Fibroblast of the conjunctiva (primary cell): ENCODE measurements at regions not wholly inside any gene's neighbourhood (a gene's known extent, or its start where the extent isn't known, plus 50 kb on each side); places are given as distances from the start of the nearest gene placed in this dataset.
"Not testable (repeated sequence)": the region's sequence is repeated elsewhere in the genome, so short reads cannot be mapped to it uniquely, and the experiment has no call there.

ENCODE experiments used
- DNase-seq: peaks from one replicate; pipeline ENCODE4 v3.0.0-alpha.2; 2010; ENCODE audit warnings: low read depth

DNA sequence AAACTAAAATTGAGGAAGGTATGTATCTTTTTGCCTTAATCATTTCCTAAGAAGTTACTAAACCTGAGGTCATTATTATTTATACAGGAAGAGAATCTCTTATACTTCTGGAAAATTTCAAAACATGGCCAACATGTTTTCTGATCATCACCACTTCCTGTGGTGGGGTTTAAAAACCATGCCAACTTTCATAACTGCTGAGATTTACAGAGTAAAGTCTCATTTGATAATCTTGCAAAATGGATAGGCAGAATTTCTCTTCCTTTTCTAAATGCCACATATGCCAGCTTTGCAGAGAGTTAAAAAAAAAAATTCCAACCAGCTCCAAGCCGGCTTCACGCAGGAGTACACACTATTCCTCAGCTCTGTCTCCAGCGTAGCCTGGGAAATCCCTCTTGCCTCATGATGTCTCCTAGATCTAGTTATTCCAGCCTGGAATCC lies 124.3 kb upstream of the SPRED1 start:
- DNase-seq = no peak

DNA sequence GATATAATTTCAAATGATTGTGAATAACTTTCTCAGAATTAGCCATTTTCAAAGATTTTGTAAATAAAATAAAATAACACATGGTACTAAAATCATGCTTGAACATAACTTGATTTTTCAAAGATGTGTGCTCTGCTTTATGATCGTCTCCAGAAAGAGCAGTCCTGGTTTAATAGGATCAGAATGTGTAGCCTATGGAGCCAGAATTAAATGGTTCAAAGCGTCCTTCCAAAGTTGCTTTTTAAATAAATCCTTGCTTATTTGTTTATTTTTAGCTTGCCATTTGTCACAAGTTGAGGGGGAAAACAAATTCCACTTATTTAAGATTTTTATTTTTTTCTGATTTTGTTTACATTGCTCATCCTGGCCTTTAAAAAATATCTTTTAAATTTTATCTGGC lies 123.7 kb upstream of the SPRED1 start:
- no peak for DNase-seq

DNA sequence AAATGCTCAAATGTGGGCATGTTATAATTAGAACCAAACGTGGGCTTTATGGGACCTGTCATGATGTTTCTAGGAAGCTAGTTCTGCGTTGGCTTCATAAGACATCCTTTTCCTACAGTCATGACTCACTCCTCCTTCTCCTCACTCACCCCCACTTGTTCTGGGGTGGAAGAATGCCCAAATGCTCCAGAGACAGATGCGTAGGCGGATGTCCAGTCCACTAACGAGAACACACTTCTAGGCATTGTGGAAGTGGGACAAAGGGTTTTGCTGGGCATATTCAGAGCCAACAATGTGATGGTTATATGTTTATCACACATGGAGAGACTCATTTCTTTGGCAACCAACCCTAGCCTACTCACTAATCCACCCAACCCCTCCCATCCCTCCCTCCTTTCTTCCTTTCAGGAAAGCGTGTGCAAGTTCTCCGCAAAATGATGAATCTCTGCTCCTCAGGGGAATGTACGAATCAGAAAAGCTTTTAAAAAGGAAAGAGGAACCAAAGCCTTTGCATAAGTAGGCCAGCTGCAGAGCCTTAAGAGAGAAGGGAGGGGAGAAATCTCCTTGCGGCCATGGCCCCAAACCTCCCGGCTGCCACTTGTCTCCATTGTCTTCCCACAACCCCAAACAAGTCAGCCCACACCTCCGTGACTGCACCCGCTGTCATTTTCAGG lies 123.0 kb upstream of the SPRED1 start:
- peak; percentile 100 for DNase-seq

DNA sequence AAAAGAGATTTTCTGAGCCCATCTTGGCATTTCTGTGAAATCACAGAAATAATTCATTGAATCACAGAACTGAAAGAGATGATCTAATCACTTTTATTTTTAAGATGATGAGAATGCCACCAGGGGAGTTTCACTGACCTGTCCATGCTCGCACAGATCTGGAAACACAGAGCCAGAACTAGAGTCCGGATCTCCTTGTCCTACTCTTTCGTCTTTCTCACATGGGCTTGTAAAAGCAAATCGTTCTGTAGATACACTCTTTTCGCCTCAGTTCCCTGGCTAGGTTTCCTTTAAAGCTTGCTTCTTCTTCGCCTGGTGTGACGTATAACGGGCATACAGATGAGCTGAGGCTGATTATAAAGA lies 122.5 kb upstream of the SPRED1 start:
- no peak for DNase-seq

DNA sequence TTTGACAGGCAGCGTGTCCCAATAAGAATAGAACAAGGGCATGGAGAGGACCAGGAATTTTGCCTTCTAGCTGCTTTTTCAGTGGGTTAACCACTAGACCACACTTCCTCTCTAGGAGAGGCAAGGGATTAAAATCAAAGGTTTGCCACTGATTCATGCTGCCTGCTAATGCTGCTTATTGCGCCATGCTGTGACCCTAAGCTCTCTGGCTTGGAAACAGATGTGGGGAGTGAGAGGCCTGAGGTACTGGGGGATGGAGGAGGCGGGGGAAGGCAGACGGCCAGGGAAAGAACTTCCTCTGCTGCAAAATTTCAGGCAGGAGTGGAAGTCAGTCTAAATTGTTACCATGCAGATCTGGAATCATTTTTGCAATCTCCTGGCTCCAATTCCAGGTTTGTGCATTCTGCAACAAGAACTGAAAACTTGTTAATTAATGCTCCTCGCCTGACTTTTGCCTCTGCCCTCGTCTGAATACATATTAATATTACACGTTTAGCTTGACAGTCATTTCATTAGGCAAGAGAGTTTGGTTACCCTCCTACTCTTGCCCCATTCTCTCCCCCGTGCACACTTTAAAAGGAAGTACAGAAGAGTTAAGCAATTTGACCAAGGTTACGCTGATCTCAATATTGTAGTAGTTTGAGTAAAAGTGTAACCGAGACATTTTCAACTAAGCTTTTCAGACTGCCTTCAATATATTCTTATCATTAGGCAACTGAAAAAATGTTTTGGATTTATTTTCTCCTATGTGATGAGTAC lies 121.7 kb upstream of the SPRED1 start:
- peak; percentile 99 for DNase-seq

DNA sequence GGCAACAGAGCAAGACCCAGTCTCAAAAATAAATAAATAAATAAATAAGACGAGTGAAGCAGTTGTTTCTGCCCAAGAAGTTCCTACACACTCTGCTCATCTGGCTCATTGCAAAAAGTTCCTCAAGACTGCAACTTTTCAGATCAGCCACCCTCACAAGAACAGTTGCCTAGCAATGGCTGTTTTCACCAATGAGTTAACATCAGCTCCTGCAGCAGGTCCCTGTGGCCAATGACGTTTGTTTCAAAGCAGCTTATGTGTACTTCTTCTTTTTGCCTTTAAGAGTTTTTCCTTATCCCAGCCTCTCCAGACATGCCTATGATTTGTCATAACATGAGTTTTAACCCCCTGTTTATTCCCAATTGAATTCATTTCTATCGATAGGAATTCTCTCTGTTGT lies 118.4 kb upstream of the SPRED1 start:
- no peak for DNase-seq

DNA sequence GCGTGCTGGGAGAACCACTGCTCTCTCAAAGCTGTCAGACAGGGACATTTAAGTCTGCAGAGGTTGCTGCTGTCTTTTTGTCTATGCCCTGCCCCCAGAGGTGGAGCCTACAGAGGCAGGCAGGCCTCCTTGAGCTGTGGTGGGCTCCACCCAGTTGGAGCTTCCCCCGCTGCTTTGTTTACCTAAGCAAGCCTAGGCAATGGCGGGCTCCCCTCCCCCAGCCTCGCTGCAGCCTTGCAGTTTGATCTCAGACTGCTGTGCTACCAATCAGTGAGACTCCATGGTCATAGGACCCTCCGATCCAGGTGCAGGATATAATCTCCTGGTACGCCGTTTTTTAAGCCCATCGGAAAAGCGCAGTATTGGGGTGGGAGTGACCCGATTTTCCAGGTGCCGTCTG lies 110.4 kb upstream of the SPRED1 start:
- DNase-seq = not testable (repeated sequence)

DNA sequence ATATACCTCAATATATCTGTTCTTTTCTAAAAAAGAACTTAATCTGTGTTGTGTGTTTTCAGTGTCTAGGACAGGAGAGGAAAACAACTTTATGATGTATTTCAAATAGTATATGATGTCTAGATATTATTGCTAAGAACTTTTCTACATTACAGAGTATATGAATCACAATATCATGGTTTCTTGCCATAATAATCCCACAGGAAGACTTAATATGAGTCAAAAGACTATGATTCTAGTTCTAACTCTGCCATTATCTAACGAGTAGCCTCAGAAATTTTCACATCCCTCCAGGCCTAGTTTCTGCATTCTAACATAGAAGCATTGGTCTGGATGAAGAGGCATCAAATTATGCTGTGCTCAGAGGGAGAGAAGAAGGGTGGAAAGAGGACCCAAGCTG lies 107.7 kb upstream of the SPRED1 start:
- no peak for DNase-seq

DNA sequence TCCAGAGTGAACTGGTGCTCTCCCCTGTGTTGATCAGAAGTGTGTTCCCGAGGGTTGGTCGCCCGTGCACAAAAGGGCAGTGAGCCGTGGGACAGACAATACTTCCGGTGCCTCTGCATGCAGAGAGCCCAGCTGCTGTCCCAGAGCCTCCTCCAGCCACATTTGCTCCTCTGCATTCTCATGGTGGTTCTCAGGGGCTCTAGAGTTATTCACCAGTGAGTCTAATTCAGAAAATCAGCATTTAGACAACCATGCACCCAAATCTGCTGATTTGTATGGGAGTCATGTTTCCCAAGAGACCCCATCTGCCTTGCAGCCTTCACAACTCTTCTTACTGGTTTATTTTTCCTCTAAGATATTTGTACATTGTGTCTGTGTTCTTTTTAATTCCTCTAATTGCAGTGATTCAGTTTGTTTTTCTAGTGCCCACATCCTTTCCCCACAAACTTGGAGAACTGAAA lies 107.0 kb upstream of the SPRED1 start:
- DNase-seq = no peak

DNA sequence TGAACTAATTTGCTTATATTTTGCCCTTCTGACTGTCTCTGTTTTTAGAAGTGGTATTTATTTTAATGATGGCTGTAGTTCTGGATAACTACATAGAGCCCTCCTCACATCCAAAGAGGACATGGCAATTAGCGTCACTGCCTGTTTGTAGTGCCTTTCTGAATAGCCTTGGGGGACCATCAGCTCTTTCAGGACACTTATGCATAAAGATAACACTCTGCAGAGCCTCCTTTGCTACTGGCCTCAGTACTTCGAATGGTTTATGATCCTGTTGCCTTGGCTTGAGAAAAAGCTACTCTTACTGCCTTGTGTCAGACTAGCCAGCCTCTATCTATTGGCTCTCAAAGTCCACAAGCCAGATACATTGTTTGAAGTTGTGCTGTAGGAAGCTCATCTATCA lies 105.4 kb upstream of the SPRED1 start:
- no peak for DNase-seq

DNA sequence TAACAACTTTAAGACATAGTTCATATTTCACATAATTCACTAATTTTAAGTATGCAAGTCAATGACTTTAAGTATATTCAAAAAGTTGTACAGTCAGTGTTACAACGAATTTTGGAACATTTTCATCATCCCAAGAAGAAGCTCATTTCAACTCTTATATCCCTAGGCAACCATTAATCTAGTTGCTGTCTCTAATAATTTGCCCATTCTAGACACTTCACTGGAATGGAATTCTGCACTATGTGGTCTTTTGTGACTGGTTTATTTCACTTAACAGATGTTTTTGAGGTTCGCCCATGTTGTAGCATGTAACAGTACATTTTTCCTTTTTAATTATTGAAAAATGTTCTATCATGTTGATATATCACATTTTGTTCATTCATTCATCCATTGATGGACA lies 104.2 kb upstream of the SPRED1 start:
- DNase-seq = no peak

DNA sequence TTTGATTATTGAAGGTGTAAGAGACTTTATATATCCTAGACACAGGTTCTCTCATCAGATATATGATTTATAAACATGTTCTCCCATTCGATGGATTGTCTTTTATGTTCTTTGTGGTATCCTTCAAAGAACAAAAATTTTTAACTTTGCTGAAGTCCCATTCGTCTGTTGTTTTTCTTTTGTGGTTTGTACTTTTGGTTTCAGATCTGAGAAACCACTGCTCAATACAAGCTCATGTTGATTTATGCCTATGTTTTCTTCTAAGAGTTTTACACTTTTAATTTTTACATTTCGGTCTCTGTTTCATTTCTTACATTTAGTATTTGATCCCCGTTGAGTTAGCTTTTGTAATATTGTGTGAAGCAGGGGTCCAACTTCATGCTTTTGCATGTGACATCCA lies 103.3 kb upstream of the SPRED1 start:
- no peak for DNase-seq

DNA sequence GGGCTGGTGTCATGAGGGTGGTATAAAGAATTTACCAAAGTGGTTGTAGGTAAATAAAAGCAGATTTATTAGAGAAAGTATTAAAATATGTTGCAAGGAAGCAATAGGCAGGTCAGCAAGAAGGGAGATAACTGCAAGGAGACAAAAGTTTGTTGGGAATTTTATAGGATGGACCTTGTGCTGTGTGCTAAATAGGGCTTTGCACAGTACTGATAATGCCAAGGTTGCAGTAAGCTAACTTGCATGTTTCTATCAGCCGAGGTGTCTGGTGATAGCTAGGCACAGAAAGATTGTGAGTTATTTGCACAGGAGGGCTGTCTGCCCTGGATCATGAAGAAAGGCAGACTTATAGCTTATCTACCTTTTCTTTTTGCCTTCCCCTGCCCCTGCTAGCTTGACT lies 102.5 kb upstream of the SPRED1 start:
- DNase-seq = no peak

DNA sequence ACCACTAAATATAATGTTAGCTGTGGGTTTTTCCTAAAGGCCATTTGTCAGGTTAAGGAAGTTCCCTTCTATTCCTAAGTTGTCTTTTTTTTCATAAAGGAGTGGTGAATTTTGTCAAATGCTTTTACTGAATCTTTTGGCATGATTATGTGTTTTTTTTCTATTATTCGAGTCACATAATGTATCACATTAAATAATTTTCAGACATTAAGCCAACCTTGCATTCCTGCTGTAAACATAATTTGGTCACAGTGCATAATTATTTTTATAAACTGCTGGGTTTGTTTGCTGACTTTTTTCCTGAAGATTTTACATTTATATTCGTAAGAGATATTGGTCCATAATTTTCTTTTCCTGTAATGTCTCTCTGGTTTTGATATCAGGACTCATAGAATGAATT lies 101.8 kb upstream of the SPRED1 start:
- DNase-seq = no peak

DNA sequence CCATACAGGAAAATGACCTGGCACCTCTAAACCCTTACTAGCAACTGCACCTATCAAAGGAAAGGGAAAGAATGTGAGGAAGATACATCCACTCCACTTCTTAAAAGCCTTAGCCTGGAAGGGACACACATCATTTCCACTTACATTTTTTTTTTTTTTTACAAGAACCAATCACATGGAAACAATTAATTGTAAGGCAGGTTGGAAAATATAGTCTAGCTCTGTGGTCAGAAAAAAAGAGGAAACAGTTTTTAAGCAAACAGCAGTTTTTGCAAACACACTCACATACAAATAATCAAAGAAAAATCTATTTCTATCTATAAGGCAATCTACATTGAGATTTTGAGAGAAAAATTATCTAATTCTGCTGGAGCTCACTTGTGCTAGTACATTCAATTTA lies 98.9 kb upstream of the SPRED1 start:
- no peak for DNase-seq

DNA sequence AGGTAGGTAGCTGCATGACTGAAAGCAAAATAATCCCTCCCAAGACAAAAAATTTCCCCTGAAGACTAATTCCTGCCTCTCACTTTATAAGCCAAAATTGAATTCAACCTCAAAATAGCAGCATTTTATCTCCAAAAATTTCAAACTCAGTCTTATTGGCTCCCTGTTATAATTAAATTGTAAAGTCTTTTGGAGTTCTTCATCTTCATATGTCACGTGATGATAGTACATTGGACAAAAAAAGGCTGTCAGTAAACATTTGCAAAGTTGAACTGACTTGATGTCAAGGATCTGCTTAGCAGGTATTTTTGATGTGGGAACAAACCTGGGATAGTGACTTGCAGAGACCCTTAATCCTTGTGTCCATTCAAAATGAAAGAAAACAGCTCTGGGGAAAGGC lies 98.4 kb upstream of the SPRED1 start:
- DNase-seq = no peak

DNA sequence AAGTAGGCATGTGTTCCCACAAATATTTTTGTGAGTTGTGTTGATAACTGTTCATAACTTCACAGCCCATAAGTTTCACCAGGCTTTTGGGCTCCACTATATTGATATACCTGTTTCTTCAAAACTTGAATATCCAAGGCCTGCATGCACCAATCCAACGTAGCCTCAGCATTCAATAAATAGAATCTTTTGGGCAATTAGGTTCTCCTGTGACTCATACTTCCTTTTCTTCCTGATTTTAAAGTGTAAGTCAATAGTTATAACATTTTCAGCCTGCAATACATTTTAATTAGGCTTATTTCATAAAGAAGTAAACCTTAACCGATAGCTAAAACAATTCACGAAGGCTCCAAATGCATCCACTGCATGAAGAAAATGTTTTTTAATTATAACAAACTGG lies 97.8 kb upstream of the SPRED1 start:
- DNase-seq = no peak

DNA sequence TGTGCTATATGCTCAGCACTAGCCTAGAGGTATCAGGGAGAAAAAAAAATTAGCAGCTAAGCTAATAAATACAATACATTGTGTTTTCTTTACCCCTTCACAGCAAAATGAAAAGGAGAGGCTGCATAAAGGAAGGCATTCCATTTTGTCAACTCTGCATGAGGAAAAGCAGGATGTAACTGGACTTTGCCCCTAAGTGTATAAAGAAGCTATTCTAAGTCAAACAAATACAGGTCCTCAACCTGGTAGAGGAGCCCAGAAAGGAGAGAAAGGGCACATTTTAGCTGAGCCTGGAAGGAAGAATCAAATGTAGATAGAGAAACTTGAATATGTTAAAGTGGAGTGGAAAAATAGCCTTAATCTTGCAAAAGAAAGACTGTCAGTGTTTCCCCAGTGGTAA lies 89.0 kb upstream of the SPRED1 start:
- no peak for DNase-seq

DNA sequence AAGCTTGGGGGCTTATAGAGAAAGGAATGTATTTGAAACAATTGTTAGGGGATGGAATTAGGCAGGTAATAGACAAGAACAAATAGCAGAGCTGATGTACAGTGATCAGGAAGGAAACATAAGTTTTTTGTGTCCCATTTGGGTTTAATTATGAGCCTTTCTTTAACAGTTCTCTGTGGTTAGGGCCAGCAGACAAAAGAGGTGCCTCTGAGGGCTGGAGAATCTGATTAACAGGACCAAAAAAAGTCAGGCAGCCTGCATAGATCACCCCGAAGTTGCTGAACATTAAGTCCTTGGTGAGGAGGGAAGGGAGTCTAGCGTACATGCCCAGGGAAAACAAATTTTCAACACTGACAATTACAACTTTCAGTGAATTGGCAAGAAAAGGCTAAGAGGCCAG lies 88.6 kb upstream of the SPRED1 start:
- DNase-seq = no peak

DNA sequence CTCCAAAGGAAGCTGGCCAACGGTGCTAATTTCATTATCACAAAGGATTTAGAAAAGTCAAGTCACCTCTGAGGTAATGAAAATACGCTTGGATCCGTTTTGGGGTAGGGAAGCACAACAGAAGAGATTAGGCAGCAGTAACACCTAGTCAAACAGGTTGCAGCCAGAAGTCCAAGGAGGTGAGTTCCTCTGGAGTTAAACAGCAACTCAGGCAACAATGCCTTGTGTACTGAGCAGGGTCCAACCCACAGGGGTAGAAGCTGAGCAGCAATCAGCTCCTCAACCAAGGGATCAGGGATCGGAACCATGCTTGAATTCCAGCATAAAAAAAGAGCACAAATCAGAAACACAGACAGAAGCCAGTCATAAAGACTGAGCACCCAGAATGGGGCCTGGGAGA lies 88.1 kb upstream of the SPRED1 start:
- no peak for DNase-seq

DNA sequence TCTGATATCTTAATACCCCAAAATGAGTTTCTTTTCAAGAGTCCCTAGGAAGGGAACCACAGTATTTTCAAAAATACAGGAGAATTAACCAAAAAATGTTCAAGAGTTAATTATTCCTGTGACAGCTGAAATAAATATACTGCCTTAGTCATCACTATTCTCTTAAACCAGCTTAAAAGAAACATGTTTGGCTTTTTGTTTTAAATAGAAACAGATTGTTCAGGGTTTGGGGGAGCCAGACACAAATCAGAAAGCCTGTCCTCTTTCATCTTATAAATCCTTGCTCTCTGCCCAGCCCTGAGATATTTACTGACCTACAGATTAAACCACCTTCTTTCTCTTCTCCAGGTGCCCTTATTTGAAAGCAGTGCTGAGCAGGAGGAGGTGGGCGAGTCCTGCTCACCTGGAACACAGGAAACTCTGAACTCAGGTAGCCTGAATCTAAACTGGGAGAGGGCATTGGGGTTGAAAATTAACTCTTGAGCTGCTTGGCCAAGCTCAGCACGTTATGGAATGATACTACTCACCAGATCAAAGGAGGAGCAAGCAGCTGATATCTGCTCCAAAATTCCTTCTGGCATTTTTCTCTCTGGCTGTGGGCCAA lies 84.1 kb upstream of the SPRED1 start:
- DNase-seq = no peak

DNA sequence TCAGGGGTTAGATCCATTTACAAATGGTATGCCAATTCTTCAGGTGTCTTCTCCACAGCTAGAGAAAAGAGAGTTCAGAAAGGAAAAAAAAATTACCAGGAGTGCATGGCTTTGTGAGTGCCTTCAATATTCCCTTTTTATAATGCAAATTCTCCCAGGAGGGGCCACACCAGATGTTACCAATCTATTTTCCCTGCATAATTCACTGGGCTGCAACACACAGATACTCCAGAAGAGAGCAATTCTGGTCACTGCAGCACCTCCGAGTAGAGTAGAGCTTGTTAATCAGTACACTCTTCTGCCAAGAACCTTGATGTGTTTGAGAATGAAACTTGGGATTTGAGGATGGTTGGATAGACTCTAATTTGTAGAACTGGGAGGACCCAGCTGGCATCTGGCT lies 80.7 kb upstream of the SPRED1 start:
- DNase-seq = no peak

DNA sequence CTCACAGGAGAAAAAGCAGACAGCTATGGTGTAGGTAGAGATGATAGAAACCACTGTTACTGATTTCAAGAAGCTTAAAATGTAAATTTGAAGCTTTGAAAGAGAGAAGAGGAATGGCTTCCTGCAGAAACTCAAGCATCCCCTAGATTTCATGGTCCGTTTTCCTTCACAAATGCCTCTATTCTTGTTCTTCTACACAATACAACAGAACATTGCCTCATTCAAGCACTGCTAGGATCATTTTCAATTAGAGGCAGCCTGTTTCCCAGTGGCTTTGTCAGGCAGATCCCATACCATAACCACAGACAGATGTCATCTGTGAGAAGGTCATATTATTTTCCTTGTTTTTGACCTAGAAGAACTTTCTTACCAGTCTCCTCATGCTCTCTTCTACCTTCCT lies 77.9 kb upstream of the SPRED1 start:
- DNase-seq = no peak

DNA sequence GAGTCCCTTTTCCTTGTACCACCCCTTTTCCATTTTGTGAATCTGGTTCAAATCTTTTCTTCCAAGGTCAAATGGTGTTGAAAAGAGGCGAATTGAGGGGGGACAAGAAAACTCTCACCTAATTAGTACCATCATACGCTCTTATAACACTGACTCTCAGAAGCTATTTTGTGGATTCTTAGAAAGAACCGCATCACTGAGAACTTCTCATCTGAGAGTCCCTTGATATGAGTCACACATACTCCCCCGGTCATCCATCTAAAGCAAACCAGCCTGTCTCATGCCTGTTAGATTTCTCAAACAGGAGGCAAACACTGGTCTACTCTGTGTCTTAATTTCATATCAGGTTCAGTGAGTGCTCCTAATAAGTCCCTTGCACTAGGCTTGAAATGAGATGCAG lies 76.5 kb upstream of the SPRED1 start:
- DNase-seq = no peak
